Adrenal gland (tissue), 9 donors: ENCODE measurements at regions not wholly inside any gene's neighbourhood (a gene's known extent, or its start where the extent isn't known, plus 50 kb on each side); places are given as distances from the start of the nearest gene placed in this dataset.

Experiments
- DNase-seq, 7 donors: peaks; one replicate each; pipeline ENCODE4 v3.0.0-alpha.2; 2019 to 2020
- H3K27ac ChIP-seq, 5 donors: fragments of 200-600 bp; sonication (generic) in 4 of 5; 1 replicate in 3 of 5; 2 replicates in 2 of 5; pipeline versions ENCODE4 v1.5.1 to v1.8.0; 2016 to 2020; ENCODE audit warnings: mild to moderate bottlenecking in 1 of 5
- H3K27me3 ChIP-seq: fragments of 200-600 bp; 2 replicates; pipeline ENCODE4 v1.8.0; 2021
- H3K36me3 ChIP-seq, 2 donors: fragments of 200-600 bp; replicated peaks in 1 of 2; 1 replicate in 1 of 2; 2 replicates in 1 of 2; pipeline versions ENCODE4 v1.5.1 to v1.8.0; 2018 to 2022
- H3K4me1 ChIP-seq, 2 donors: fragments of 200-600 bp; replicated peaks in 1 of 2; 1 replicate in 1 of 2; 2 replicates in 1 of 2; pipeline versions ENCODE4 v1.5.1 to v1.8.0; 2018 to 2021
- H3K4me3 ChIP-seq, 4 donors: fragments of 200-600 bp; sonication (generic) in 3 of 4; one replicate each; pipeline ENCODE4 v1.5.1; 2016 to 2018
- H3K9me3 ChIP-seq, 3 donors: fragments of 200-600 bp; sonication (generic) in 1 of 3; replicated peaks in 1 of 3; 1 replicate in 2 of 3; 2 replicates in 1 of 3; pipeline versions ENCODE4 v1.5.1 to v1.8.0; 2016 to 2021
- POLR2A ChIP-seq, 2 donors: fragments of 450-650 bp; IDR thresholded peaks; one replicate each; pipeline ENCODE4 v1.6.1; 2017; ENCODE audit warnings: antibody characterized with exemption in 2 of 2, mild to moderate bottlenecking in 2 of 2, moderate library complexity in 1 of 2
- WGBS, 4 donors: extraction: QIAGEN DNeasy Blood & Tissue Kit in 2 of 4; methylation state at CpG; one replicate each; pipeline versions ENCODE4 v1.1.5 to v1.1.7; 2013 to 2017; 5-methylcytosine and 5-hydroxymethylcytosine counted together
- intact Hi-C, 2 donors: fragments of 100-400 bp; cut with DNase I; formaldehyde crosslinking; loops; one replicate each; pipeline versions ENCODE4 v1.14.1 to v1.15.0; 2022 to 2023
- TF ChIP-seq, protein P1 (sequence below), 6 experiments: fragments of 450-650 bp in 4 of 6; fragments of 200-600 bp in 2 of 6; sonication (generic) in 1 of 6; IDR thresholded peaks; 1 replicate in 5 of 6; 2 replicates in 1 of 6; pipeline versions ENCODE4 v1.5.1 to v1.8.0; 2016 to 2021; ENCODE audit warnings: antibody characterized with exemption in 6 of 6, mild to moderate bottlenecking in 2 of 6, moderate library complexity in 1 of 6
- donor health status: healthy with polysubstance abuse.
- donor health status: Bipolar disorder and iron deficiency.
- donor health status: DM: yes; HTN: yes; CAD: no.
- donor health status: DM: no; HTN: no; CAD: no.
- donor health status: DM: no; HTN: no; CAD: no.

DNA sequence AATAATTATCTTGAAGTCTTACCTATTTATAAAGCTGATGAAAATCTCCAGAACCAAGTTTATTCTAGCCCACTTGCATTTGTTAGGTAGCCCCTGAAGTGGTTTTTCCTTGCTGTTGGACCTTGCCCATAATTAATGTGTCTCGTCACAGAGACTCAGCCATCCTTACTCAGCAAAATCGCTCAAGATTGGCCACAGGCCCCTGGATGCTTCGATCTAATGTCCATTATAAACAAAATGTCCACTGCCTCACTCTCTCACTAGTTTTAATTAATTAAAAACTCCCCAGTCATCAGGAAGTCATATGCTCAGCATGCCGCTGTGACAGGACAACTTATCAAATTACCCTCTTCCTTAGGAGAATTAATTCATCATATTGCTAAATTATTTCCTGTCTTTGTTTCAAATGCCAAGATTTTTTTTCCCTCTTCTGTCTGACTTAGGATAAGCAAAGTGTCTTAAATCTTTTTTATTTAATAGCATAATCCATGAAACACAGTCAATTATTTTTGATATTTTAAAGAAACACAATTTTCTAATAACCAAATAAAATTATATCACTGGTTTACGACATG lies 126.8 kb upstream of the PCLO start:
- Histone ChIP-seq H3K4me1 (no peaks in the 10 kb centered on the region), H3K4me3 (no peak overlapping the region), H3K9me3 (no peaks in the 10 kb centered on the region), H3K36me3 (peaks cover 0 to 4% of the 10 kb centered on the region in 2 donors), H3K27me3 (no peaks in the 10 kb centered on the region), H3K27ac (no peak overlapping the region)
- TF ChIP-seq, protein P1, sequence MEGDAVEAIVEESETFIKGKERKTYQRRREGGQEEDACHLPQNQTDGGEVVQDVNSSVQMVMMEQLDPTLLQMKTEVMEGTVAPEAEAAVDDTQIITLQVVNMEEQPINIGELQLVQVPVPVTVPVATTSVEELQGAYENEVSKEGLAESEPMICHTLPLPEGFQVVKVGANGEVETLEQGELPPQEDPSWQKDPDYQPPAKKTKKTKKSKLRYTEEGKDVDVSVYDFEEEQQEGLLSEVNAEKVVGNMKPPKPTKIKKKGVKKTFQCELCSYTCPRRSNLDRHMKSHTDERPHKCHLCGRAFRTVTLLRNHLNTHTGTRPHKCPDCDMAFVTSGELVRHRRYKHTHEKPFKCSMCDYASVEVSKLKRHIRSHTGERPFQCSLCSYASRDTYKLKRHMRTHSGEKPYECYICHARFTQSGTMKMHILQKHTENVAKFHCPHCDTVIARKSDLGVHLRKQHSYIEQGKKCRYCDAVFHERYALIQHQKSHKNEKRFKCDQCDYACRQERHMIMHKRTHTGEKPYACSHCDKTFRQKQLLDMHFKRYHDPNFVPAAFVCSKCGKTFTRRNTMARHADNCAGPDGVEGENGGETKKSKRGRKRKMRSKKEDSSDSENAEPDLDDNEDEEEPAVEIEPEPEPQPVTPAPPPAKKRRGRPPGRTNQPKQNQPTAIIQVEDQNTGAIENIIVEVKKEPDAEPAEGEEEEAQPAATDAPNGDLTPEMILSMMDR (IDR thresholded peaks at IDR 0.05) = no peak
- no peak for TF ChIP-seq POLR2A (IDR thresholded peaks at IDR 0.05)
- intact Hi-C loops = no loop called here
- 40 to 50% (median 45%) methylated on average over 5 of the region's 5 CpGs for WGBS, 4 donors
- DNase-seq = no peak

DNA sequence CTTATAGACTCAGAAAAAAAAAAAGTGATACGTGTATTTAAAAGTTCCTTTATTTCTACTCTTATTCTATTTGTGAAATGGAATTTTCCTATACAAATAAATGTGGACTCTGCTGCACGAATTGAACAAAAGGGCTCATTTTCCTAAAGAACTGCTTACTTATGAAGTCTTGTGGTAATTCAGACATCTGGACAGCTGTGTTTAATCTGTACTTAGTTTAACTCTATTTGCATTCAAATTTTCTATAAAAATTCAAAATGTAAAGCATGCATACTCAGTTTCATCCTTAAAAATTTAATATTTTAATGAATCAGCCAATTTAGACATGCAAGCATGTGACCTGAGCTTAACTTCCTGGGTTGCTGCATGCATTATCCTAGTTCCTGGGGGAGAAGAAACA lies 118.0 kb upstream of the PCLO start:
- intact Hi-C loops = no loop called here
- no peak for TF ChIP-seq POLR2A (IDR thresholded peaks at IDR 0.05)
- TF ChIP-seq, protein P1 (IDR thresholded peaks at IDR 0.05) = no peak
- no peak overlapping the region for H3K4me3 ChIP-seq
- H3K27ac ChIP-seq = no peak overlapping the region
- H3K27me3 ChIP-seq = no peaks in the 10 kb centered on the region
- no peaks in the 10 kb centered on the region for H3K4me1 ChIP-seq
- DNase-seq = no peak
- WGBS, 4 donors = 64 to 76% (median 67%) methylated on average over 2 of the region's 2 CpGs
- no peaks in the 10 kb centered on the region for H3K36me3 ChIP-seq
- peaks cover 0 to 5% (median 0%) of the 10 kb centered on the region in 3 donors for H3K9me3 ChIP-seq

DNA sequence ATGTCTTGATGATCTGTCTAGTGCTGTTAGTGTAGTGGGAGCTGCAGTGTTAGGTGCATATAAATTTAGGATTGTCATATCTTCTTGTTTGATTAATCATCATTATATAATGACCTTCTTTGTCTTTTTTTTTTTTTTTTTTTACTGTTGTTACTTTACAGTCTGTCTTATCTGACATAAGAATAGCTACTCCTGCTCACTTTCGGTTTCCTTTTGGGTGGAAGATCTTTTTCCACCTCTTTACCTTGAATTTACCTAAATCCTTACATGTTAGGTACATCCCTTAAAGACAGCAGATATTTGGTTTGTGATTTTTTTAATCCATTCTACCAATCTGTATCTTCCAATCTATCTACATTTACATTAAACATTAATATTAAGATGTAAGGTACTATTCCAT lies 113.6 kb upstream of the PCLO start:
- Histone ChIP-seq H3K36me3 (no peaks in the 10 kb centered on the region), H3K9me3 (no peaks in the 10 kb centered on the region), H3K4me3 (no peak overlapping the region), H3K27me3 (no peaks in the 10 kb centered on the region), H3K4me1 (no peaks in the 10 kb centered on the region), H3K27ac (no peak overlapping the region)
- TF ChIP-seq, protein P1 (IDR thresholded peaks at IDR 0.05) = no peak
- TF ChIP-seq POLR2A (IDR thresholded peaks at IDR 0.05) = no peak
- DNase-seq = no peak
- intact Hi-C loops = no loop called here
- 76 to 95% (median 81%) methylated on average over 1 of the region's 1 CpG for WGBS, 4 donors

DNA sequence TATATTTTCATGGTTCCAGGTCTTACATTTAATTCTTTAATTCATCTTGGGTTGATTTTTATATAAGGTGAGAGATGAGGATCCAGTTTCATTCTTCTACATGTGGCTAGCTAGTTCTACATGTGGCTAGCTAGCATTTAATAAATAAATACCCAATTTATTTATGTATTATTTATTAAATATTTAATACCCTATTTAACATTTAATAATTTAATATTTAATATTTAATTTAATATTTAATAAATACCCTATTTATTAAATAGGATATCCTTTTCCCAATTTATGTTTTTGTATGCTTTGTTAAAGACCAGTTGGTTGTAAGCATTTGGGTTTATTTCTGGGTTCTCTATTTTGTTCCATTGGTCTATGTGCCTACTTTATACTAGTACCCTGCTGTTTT lies 111.0 kb upstream of the PCLO start:
- intact Hi-C loops = no loop called here
- TF ChIP-seq POLR2A (IDR thresholded peaks at IDR 0.05) = no peak
- TF ChIP-seq, protein P1 (IDR thresholded peaks at IDR 0.05) = no peak
- Histone ChIP-seq H3K4me1 (no peaks in the 10 kb centered on the region), H3K27me3 (no peaks in the 10 kb centered on the region), H3K27ac (no peak overlapping the region), H3K9me3 (no peaks in the 10 kb centered on the region), H3K4me3 (no peak overlapping the region), H3K36me3 (no peaks in the 10 kb centered on the region)
- no peak for DNase-seq
